ENCODE measurements at regions not wholly inside any gene's neighbourhood (a gene's known extent, or its start where the extent isn't known, plus 50 kb on each side); places are given as distances from the start of the nearest gene placed in this dataset.
"Not testable (repeated sequence)": the region's sequence is repeated elsewhere in the genome, so short reads cannot be mapped to it uniquely, and the experiment has no call there.

DNA sequence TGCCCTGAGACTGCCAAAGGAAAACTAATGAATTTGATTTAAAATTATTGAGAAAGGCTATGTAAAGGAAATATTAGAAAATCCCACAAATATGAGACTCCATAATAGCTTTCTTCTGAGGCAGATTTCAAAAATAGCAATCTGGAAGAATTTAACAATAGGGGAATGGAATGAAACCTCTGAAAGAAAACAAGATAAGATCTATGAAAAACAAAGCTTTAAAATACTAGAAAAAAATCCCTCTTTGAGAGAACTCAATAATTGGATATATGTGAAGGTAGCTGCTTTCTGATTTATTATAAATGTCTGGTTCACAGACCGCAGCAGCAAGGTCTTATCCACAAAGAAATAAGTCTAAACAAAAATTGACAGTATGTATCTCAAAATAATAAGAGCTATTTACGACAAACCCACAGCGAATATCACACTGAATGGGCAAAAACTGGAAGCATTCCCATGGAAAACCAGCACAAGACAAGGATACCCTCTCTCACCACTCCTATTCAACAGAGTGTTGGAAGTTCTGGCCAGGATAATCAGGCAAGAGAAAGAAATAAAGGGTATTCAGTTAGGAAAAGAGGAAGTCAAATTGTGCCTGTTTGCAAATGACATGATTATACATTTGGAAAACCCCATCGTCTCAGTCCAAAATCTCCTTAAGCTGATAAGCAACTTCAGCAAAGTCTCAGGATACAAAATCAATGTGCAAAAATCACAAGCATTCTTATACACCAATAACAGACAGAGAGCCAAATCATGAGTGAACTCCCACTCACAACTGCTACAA, 319.3 kb upstream of the THBS1 start:
- TF ChIP-seq, protein P1, sequence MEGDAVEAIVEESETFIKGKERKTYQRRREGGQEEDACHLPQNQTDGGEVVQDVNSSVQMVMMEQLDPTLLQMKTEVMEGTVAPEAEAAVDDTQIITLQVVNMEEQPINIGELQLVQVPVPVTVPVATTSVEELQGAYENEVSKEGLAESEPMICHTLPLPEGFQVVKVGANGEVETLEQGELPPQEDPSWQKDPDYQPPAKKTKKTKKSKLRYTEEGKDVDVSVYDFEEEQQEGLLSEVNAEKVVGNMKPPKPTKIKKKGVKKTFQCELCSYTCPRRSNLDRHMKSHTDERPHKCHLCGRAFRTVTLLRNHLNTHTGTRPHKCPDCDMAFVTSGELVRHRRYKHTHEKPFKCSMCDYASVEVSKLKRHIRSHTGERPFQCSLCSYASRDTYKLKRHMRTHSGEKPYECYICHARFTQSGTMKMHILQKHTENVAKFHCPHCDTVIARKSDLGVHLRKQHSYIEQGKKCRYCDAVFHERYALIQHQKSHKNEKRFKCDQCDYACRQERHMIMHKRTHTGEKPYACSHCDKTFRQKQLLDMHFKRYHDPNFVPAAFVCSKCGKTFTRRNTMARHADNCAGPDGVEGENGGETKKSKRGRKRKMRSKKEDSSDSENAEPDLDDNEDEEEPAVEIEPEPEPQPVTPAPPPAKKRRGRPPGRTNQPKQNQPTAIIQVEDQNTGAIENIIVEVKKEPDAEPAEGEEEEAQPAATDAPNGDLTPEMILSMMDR (conservative IDR thresholded peaks at IDR 0.05; ENCODE audit: low read depth, low read length) = not testable (repeated sequence)
- TF ChIP-seq EZH2 (IDR thresholded peaks at IDR 0.05; ENCODE audit: borderline replicate concordance, low read depth, low read length, poor library complexity, severe bottlenecking) = not testable (repeated sequence)
